ENCODE measurements at regions not wholly inside any gene's neighbourhood (a gene's known extent, or its start where the extent isn't known, plus 50 kb on each side); places are given as distances from the start of the nearest gene placed in this dataset.

- TF ChIP-seq CTCF (IDR thresholded peaks at IDR 0.05) (no peak), POLR2A (IDR thresholded peaks at IDR 0.05) (no peak)
Measured at GRCh38 chr21:41597811-41598231, 89.9 kb upstream of the TMPRSS2 start.

Measured in uterus (tissue), 2 donors.